Activated T-helper 1 cell treated with Interleukin-2 at 50 U/mL for 16 hours (primary cell): ENCODE measurements at regions not wholly inside any gene's neighbourhood (a gene's known extent, or its start where the extent isn't known, plus 50 kb on each side); places are given as distances from the start of the nearest gene placed in this dataset.
"Not testable (repeated sequence)": the region's sequence is repeated elsewhere in the genome, so short reads cannot be mapped to it uniquely, and the experiment has no call there.

Source experiments
- DNase-seq: peaks from one replicate; pipeline ENCODE4 v3.0.0-alpha.2; 2020; ENCODE audit warnings: low read depth

- DNase-seq = no peak
These were observed 417.7 kb upstream of the GYPC start for GRCh38 chr2:126238251-126238650.

- no peak for DNase-seq
These were observed 416.5 kb upstream of the GYPC start for GRCh38 chr2:126239320-126239955.

GRCh38 chr2:126241001-126241400 lies 415.0 kb upstream of the GYPC start:
- DNase-seq = no peak

GRCh38 chr2:126241411-126241810 lies 414.5 kb upstream of the GYPC start:
- no peak for DNase-seq

- no peak for DNase-seq
These were observed 411.0 kb upstream of the GYPC start for GRCh38 chr2:126244937-126245336.

- DNase-seq = no peak
These were observed 402.3 kb upstream of the GYPC start for GRCh38 chr2:126253669-126254068.

GRCh38 chr2:126264625-126265024 lies 391.3 kb upstream of the GYPC start:
- no peak for DNase-seq

- no peak for DNase-seq
These were observed 386.0 kb upstream of the GYPC start for GRCh38 chr2:126269911-126270310.

- no peak for DNase-seq
These were observed 385.4 kb upstream of the GYPC start for GRCh38 chr2:126270587-126270986.

- DNase-seq = no peak
These were observed 383.6 kb upstream of the GYPC start for GRCh38 chr2:126272401-126272800.

- no peak for DNase-seq
These were observed 380.9 kb upstream of the GYPC start for GRCh38 chr2:126275098-126275497.

- DNase-seq = not testable (repeated sequence)
These were observed 379.7 kb upstream of the GYPC start for GRCh38 chr2:126276268-126276667.

- no peak for DNase-seq
These were observed 367.6 kb upstream of the GYPC start for GRCh38 chr2:126288362-126288761.

- DNase-seq = not testable (repeated sequence)
These were observed 362.0 kb upstream of the GYPC start for GRCh38 chr2:126293962-126294361.

GRCh38 chr2:126299469-126299976 lies 356.4 kb upstream of the GYPC start:
- DNase-seq = no peak

GRCh38 chr2:126300348-126300747 lies 355.6 kb upstream of the GYPC start:
- no peak for DNase-seq

- DNase-seq = no peak
These were observed 353.9 kb upstream of the GYPC start for GRCh38 chr2:126302043-126302442.

GRCh38 chr2:126303113-126303512 lies 352.8 kb upstream of the GYPC start:
- DNase-seq = no peak

GRCh38 chr2:126304154-126304553 lies 351.8 kb upstream of the GYPC start:
- no peak for DNase-seq

- DNase-seq = no peak
These were observed 349.4 kb upstream of the GYPC start for GRCh38 chr2:126306539-126306938.

- DNase-seq = no peak
These were observed 348.2 kb upstream of the GYPC start for GRCh38 chr2:126307740-126308139.

GRCh38 chr2:126309185-126309584 lies 346.8 kb upstream of the GYPC start:
- no peak for DNase-seq

GRCh38 chr2:126312579-126312978 lies 343.4 kb upstream of the GYPC start:
- DNase-seq = no peak

GRCh38 chr2:126315828-126316227 lies 340.1 kb upstream of the GYPC start:
- no peak for DNase-seq
